Osteoblast (primary cell): ENCODE measurements at regions not wholly inside any gene's neighbourhood (a gene's known extent, or its start where the extent isn't known, plus 50 kb on each side); places are given as distances from the start of the nearest gene placed in this dataset.

ENCODE experiments used
- DNase-seq: peaks from one replicate; pipeline ENCODE4 v3.0.0; 2011; ENCODE audit warnings: low spot score, mixed read lengths; ENCODE audit not compliant: insufficient read length; ENCODE audit errors: missing footprints
- H2AFZ ChIP-seq: 2 replicates; pipeline ENCODE4 v1.6.0; 2011; ENCODE audit warnings: mild to moderate bottlenecking, low read length
- H3K27ac ChIP-seq: 2 replicates; pipeline ENCODE4 v1.5.1; 2011; ENCODE audit warnings: mild to moderate bottlenecking, low read depth, low read length, moderate library complexity
- H3K27me3 ChIP-seq: 2 replicates; pipeline ENCODE4 v1.6.0; 2012; ENCODE audit warnings: mild to moderate bottlenecking, control low read depth, inconsistent platforms, low read length, moderate library complexity; ENCODE audit not compliant: insufficient read depth
- H3K36me3 ChIP-seq: 2 replicates; pipeline ENCODE4 v1.5.1; 2011; ENCODE audit warnings: mild to moderate bottlenecking, low read length, control low read depth, moderate library complexity; ENCODE audit not compliant: insufficient read depth
- H3K4me1 ChIP-seq: 2 replicates; pipeline ENCODE4 v1.5.1; 2011; ENCODE audit warnings: mild to moderate bottlenecking, low read length, control low read depth, moderate library complexity; ENCODE audit not compliant: insufficient read depth
- H3K4me2 ChIP-seq: 2 replicates; pipeline ENCODE4 v1.6.0; 2011; ENCODE audit warnings: mild to moderate bottlenecking, low read length; ENCODE audit not compliant: insufficient read depth
- H3K4me3 ChIP-seq: fragments of 200-600 bp; sonication (generic); 3 replicates; pipeline ENCODE4 v1.5.1; 2012; ENCODE audit warnings: mild to moderate bottlenecking, low read length, inconsistent platforms; ENCODE audit not compliant: insufficient read depth
- H3K79me2 ChIP-seq: 2 replicates; pipeline ENCODE4 v1.6.0; 2012; ENCODE audit warnings: mild to moderate bottlenecking, low read length, control low read depth, inconsistent platforms; ENCODE audit not compliant: insufficient read depth
- H3K9me3 ChIP-seq: 2 replicates; pipeline ENCODE4 v1.5.1; 2011; ENCODE audit warnings: low read depth, low read length, control low read depth
- H4K20me1 ChIP-seq: 2 replicates; pipeline ENCODE4 v1.6.0; 2012; ENCODE audit warnings: mild to moderate bottlenecking, low read length, control low read depth; ENCODE audit not compliant: insufficient read depth
- CTCF ChIP-seq: IDR thresholded peaks from 2 replicates; pipeline ENCODE4 v1.5.1; 2011; ENCODE audit warnings: mild to moderate bottlenecking, low read depth, low read length, moderate library complexity; ENCODE audit errors: extremely low read depth

- no peak for TF ChIP-seq CTCF
- no peaks in the 10 kb centered on the region for H3K27me3 ChIP-seq
- no peak overlapping the region for H3K4me3 ChIP-seq
- H3K9me3 ChIP-seq = no peaks in the 10 kb centered on the region
- H3K79me2 ChIP-seq = no peaks in the 10 kb centered on the region
- H3K4me1 ChIP-seq = no peaks in the 10 kb centered on the region
- H3K4me2 ChIP-seq = no peak overlapping the region
- H3K36me3 ChIP-seq = no peaks in the 10 kb centered on the region
- H3K27ac ChIP-seq = no peak overlapping the region
- DNase-seq = peak; percentile 60
- H4K20me1 ChIP-seq = no peaks in the 10 kb centered on the region
- no peak overlapping the region for H2AFZ ChIP-seq
Observed at GRCh38 chr1:30319765-30320580, 403.4 kb downstream of the MATN1 start.

GRCh38 chr1:30318864-30319718, 404.3 kb downstream of the MATN1 start:
- Histone ChIP-seq H3K27me3 (no peaks in the 10 kb centered on the region), H3K4me1 (no peaks in the 10 kb centered on the region), H3K36me3 (no peaks in the 10 kb centered on the region), H3K79me2 (no peaks in the 10 kb centered on the region), H3K4me3 (no peak overlapping the region), H4K20me1 (no peaks in the 10 kb centered on the region), H3K4me2 (no peak overlapping the region), H3K9me3 (no peaks in the 10 kb centered on the region), H3K27ac (no peak overlapping the region), H2AFZ (no peak overlapping the region)
- no peak for DNase-seq
- no peak for TF ChIP-seq CTCF

- DNase-seq = no peak
- no peaks in the 10 kb centered on the region for H3K4me1 ChIP-seq
- H4K20me1 ChIP-seq = no peaks in the 10 kb centered on the region
- no peaks in the 10 kb centered on the region for H3K79me2 ChIP-seq
- TF ChIP-seq CTCF = no peak
- H3K4me2 ChIP-seq = no peak overlapping the region
- H2AFZ ChIP-seq = no peak overlapping the region
- H3K27ac ChIP-seq = no peak overlapping the region
- H3K9me3 ChIP-seq = no peaks in the 10 kb centered on the region
- no peak overlapping the region for H3K4me3 ChIP-seq
- no peaks in the 10 kb centered on the region for H3K36me3 ChIP-seq
- no peaks in the 10 kb centered on the region for H3K27me3 ChIP-seq
Observed at GRCh38 chr1:30318413-30318812, 405.0 kb downstream of the MATN1 start.

DNA sequence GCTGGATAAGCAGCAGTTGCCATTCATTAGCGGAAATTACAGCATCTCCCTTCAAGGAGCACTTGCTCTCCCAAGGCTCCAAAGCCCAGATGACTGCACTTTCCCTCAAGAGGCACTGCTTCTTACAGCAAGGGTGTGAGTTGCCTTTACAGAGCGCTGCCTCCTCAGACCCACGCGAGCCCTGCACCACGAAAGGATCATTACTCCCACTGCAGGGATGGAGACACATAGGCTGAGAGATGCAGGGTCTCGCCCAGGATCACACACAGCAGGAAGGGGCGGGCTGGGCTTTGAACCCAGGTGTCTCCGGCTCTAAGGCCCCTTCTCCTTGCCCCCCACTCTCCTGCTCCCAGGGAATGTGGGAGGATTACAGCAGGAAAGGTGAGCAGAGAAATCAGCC, 405.5 kb downstream of the MATN1 start:
- Histone ChIP-seq H4K20me1 (no peaks in the 10 kb centered on the region), H3K27ac (no peak overlapping the region), H3K36me3 (no peaks in the 10 kb centered on the region), H3K4me1 (no peaks in the 10 kb centered on the region), H3K4me3 (no peak overlapping the region), H2AFZ (no peak overlapping the region), H3K4me2 (no peak overlapping the region), H3K79me2 (no peaks in the 10 kb centered on the region), H3K27me3 (no peaks in the 10 kb centered on the region), H3K9me3 (no peaks in the 10 kb centered on the region)
- no peak for TF ChIP-seq CTCF
- DNase-seq = no peak
